WTC11 (cell line): ENCODE measurements at regions not wholly inside any gene's neighbourhood (a gene's known extent, or its start where the extent isn't known, plus 50 kb on each side); places are given as distances from the start of the nearest gene placed in this dataset.

Experiments used
- ATAC-seq: fragments of 200-7000 bp; cut with Tn5 transposase; 2 replicates; pipeline ENCODE4 v1.10.0; 2021; ENCODE audit warnings: mild to moderate bottlenecking, moderate library complexity
- CTCF ChIA-PET: fragments of 300-600 bp; sonication (Branson Sonifier 250); formaldehyde crosslinking; loops from one replicate; lab custom pipeline; 2021; ENCODE audit warnings: antibody characterized with exemption; lab: Charles Lee
- POLR2A ChIA-PET: fragments of 350-600 bp; sonication (Branson Sonifier 250); formaldehyde crosslinking; loops from one replicate; lab custom pipeline; 2021; ENCODE audit warnings: antibody characterized with exemption; lab: Charles Lee
- DNase-seq: peaks from one replicate; pipeline ENCODE4 v3.0.0; 2021; ENCODE audit warnings: low spot score
- H3K27ac Mint-ChIP-seq: 2 replicates; pipeline ENCODE4 v1.8.0; 2021; ENCODE audit warnings: mixed read lengths
- H3K27me3 Mint-ChIP-seq: 2 replicates; pipeline ENCODE4 v1.8.0; 2021; ENCODE audit warnings: low read depth, mild to moderate bottlenecking, moderate library complexity, mixed read lengths
- H3K36me3 Mint-ChIP-seq: 2 replicates; pipeline ENCODE4 v1.8.0; 2021; ENCODE audit warnings: mixed read lengths
- H3K4me1 Mint-ChIP-seq: 2 replicates; pipeline ENCODE4 v1.8.0; 2022; ENCODE audit warnings: mixed read lengths
- H3K4me3 Mint-ChIP-seq: 2 replicates; pipeline ENCODE4 v1.8.0; 2021; ENCODE audit warnings: mild to moderate bottlenecking, moderate library complexity, mixed read lengths
- H3K9me3 Mint-ChIP-seq: 2 replicates; pipeline ENCODE4 v1.8.0; 2021; ENCODE audit warnings: mixed read lengths
- ATF1 ChIP-seq: sonication (generic); formaldehyde crosslinking; IDR thresholded peaks from 2 replicates; pipeline ENCODE4 v1.8.1; 2023; ENCODE audit warnings: mild to moderate bottlenecking, moderate library complexity, missing genetic modification reagents
- FOXJ3 ChIP-seq: sonication (generic); formaldehyde crosslinking; IDR thresholded peaks from 2 replicates; pipeline ENCODE4 v1.9.0; 2021; ENCODE audit warnings: missing genetic modification reagents, mild to moderate bottlenecking, borderline replicate concordance
- KAT7 ChIP-seq: sonication (generic); formaldehyde crosslinking; IDR thresholded peaks from 2 replicates; pipeline ENCODE4 v1.8.1; 2023; ENCODE audit warnings: missing genetic modification reagents, mild to moderate bottlenecking, borderline replicate concordance
- MXD4 ChIP-seq: fragments of 250-450 bp; sonication (Bioruptor Pico); IDR thresholded peaks from 2 replicates; pipeline ENCODE4 v1.8.0; 2021; ENCODE audit warnings: mild to moderate bottlenecking, moderate library complexity, borderline replicate concordance
- NR1H2 ChIP-seq: sonication (generic); formaldehyde crosslinking; IDR thresholded peaks from 2 replicates; pipeline ENCODE4 v1.9.0; 2021; ENCODE audit warnings: mild to moderate bottlenecking, moderate library complexity, missing genetic modification reagents
- NR3C1 ChIP-seq: sonication (generic); formaldehyde crosslinking; conservative IDR thresholded peaks from 2 replicates; pipeline ENCODE4 v1.8.1; 2023; ENCODE audit warnings: low read depth, mild to moderate bottlenecking, missing genetic modification reagents
- OVOL2 ChIP-seq: fragments of 250-450 bp; sonication (Bioruptor Pico); IDR thresholded peaks from 2 replicates; pipeline ENCODE4 v1.9.0; 2021; ENCODE audit warnings: mild to moderate bottlenecking, borderline replicate concordance
- RELA ChIP-seq: sonication (generic); formaldehyde crosslinking; IDR thresholded peaks from 2 replicates; pipeline ENCODE4 v1.8.1; 2022; ENCODE audit warnings: missing genetic modification reagents, mild to moderate bottlenecking, borderline replicate concordance
- TP53 ChIP-seq: sonication (generic); formaldehyde crosslinking; IDR thresholded peaks from 2 replicates; pipeline ENCODE4 v1.8.1; 2023; ENCODE audit warnings: mild to moderate bottlenecking, missing genetic modification reagents
- ZNF121 ChIP-seq: sonication (generic); formaldehyde crosslinking; IDR thresholded peaks from 2 replicates; pipeline ENCODE4 v1.8.0; 2023; ENCODE audit warnings: missing genetic modification reagents
- ZNF671 ChIP-seq: fragments of 250-450 bp; sonication (Bioruptor Pico); IDR thresholded peaks from 2 replicates; pipeline ENCODE4 v1.8.0; 2021; ENCODE audit warnings: mild to moderate bottlenecking
- TF ChIP-seq, protein P1 (sequence below): sonication (generic); formaldehyde crosslinking; IDR thresholded peaks from 2 replicates; pipeline ENCODE4 v1.8.0; 2022; ENCODE audit warnings: mild to moderate bottlenecking, missing genetic modification reagents
- TF ChIP-seq, protein P2 (sequence below): sonication (generic); formaldehyde crosslinking; IDR thresholded peaks from 2 replicates; pipeline ENCODE4 v1.8.1; 2022; ENCODE audit warnings: mild to moderate bottlenecking, missing genetic modification reagents, moderate library complexity, borderline replicate concordance
- TF ChIP-seq, protein P3 (sequence below): sonication (generic); formaldehyde crosslinking; IDR thresholded peaks from 2 replicates; pipeline ENCODE4 v1.8.0; 2022; ENCODE audit warnings: mild to moderate bottlenecking, missing genetic modification reagents
- TF ChIP-seq, protein P4 (sequence below): sonication (generic); formaldehyde crosslinking; IDR thresholded peaks from 2 replicates; pipeline ENCODE4 v1.8.1; 2022; ENCODE audit warnings: low read depth, missing genetic modification reagents, borderline replicate concordance
- TF ChIP-seq, protein P5 (sequence below): sonication (generic); formaldehyde crosslinking; conservative IDR thresholded peaks from 2 replicates; pipeline ENCODE4 v1.8.1; 2023; ENCODE audit warnings: mild to moderate bottlenecking, low read depth, missing genetic modification reagents, moderate library complexity
- TF ChIP-seq, protein P6 (sequence below): sonication (generic); formaldehyde crosslinking; IDR thresholded peaks from 2 replicates; pipeline ENCODE4 v1.8.1; 2023; ENCODE audit warnings: mild to moderate bottlenecking, missing genetic modification reagents, moderate library complexity

DNA sequence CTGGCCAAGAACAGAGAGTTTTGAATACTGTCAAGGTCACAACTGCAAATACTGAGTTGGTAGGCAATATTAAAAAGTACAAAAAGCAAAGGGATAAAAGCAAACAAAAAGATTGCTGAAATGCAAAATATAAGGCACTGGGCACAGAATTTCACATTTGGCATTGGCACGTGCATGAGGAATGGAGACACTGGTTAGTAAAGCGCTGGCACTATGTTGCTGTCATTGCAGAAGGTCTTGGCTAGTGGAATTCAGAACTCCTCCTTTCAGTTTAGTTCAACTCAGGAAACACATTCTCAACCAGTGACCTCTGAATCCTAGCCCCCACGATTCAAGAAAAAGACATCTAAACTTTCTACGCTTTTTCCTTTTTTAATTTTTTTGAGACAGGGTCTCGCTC lies 111.8 kb upstream of the PSMD7 start (continued):
- TF ChIP-seq, protein P1, sequence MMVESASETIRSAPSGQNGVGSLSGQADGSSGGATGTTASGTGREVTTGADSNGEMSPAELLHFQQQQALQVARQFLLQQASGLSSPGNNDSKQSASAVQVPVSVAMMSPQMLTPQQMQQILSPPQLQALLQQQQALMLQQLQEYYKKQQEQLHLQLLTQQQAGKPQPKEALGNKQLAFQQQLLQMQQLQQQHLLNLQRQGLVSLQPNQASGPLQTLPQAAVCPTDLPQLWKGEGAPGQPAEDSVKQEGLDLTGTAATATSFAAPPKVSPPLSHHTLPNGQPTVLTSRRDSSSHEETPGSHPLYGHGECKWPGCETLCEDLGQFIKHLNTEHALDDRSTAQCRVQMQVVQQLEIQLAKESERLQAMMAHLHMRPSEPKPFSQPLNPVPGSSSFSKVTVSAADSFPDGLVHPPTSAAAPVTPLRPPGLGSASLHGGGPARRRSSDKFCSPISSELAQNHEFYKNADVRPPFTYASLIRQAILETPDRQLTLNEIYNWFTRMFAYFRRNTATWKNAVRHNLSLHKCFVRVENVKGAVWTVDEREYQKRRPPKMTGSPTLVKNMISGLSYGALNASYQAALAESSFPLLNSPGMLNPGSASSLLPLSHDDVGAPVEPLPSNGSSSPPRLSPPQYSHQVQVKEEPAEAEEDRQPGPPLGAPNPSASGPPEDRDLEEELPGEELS (CRISPR knock-in tag) = no peak
- TF ChIP-seq MXD4 (CRISPR knock-in tag) (no peak), RELA (CRISPR knock-in tag) (no peak)
- TF ChIP-seq, protein P2, sequence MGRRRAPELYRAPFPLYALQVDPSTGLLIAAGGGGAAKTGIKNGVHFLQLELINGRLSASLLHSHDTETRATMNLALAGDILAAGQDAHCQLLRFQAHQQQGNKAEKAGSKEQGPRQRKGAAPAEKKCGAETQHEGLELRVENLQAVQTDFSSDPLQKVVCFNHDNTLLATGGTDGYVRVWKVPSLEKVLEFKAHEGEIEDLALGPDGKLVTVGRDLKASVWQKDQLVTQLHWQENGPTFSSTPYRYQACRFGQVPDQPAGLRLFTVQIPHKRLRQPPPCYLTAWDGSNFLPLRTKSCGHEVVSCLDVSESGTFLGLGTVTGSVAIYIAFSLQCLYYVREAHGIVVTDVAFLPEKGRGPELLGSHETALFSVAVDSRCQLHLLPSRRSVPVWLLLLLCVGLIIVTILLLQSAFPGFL = no peak

DNA sequence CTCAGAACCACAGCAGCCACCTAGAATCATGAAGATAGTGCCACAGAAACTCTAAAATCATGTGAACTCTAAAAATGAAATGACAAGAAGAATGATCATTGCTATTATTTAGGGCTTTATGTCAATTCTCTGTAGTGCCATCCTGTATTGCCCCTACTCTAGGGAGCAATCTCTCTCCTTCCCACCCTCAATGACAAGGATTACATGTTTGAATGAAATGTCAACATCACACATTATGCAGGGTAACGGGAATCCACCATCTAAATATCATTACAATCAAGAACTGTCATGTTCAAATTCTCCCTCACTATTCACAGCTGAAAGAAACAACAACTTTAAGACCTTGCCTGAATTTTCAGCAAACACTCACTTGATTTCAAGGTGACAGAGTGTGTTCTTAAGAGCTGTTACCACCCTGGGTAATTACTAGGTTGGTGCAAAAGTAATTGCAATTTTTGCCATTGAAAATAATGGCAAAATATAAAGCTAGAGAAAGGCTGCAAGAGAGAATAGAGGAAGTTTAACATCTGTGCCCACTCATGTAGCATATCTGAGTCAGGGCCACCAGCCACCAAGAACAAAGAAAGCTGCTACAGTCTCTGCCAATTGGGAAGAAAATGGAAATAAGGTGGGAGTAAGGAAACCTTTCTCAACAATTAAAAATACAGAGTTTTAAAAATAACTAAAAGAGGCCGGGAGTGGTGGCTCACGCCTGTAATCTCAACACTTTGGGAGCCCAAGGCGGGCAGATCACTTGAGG lies 112.8 kb upstream of the PSMD7 start:
- no peak for TF ChIP-seq NR1H2 (CRISPR knock-in tag)
- TF ChIP-seq ZNF671 (CRISPR knock-in tag) = no peak
- TF ChIP-seq, protein P3, sequence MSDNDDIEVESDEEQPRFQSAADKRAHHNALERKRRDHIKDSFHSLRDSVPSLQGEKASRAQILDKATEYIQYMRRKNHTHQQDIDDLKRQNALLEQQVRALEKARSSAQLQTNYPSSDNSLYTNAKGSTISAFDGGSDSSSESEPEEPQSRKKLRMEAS = no peak
- TF ChIP-seq, protein P4, sequence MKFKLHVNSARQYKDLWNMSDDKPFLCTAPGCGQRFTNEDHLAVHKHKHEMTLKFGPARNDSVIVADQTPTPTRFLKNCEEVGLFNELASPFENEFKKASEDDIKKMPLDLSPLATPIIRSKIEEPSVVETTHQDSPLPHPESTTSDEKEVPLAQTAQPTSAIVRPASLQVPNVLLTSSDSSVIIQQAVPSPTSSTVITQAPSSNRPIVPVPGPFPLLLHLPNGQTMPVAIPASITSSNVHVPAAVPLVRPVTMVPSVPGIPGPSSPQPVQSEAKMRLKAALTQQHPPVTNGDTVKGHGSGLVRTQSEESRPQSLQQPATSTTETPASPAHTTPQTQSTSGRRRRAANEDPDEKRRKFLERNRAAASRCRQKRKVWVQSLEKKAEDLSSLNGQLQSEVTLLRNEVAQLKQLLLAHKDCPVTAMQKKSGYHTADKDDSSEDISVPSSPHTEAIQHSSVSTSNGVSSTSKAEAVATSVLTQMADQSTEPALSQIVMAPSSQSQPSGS (CRISPR knock-in tag) = no peak
- TF ChIP-seq FOXJ3 = no peak
- no peak for TF ChIP-seq TP53
- TF ChIP-seq, protein P5, sequence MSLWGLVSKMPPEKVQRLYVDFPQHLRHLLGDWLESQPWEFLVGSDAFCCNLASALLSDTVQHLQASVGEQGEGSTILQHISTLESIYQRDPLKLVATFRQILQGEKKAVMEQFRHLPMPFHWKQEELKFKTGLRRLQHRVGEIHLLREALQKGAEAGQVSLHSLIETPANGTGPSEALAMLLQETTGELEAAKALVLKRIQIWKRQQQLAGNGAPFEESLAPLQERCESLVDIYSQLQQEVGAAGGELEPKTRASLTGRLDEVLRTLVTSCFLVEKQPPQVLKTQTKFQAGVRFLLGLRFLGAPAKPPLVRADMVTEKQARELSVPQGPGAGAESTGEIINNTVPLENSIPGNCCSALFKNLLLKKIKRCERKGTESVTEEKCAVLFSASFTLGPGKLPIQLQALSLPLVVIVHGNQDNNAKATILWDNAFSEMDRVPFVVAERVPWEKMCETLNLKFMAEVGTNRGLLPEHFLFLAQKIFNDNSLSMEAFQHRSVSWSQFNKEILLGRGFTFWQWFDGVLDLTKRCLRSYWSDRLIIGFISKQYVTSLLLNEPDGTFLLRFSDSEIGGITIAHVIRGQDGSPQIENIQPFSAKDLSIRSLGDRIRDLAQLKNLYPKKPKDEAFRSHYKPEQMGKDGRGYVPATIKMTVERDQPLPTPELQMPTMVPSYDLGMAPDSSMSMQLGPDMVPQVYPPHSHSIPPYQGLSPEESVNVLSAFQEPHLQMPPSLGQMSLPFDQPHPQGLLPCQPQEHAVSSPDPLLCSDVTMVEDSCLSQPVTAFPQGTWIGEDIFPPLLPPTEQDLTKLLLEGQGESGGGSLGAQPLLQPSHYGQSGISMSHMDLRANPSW = no peak
- no peak for TF ChIP-seq ATF1 (CRISPR knock-in tag)
- TF ChIP-seq OVOL2 (CRISPR knock-in tag) = no peak
- no peak for TF ChIP-seq NR3C1
- TF ChIP-seq, all 79 proteins: peak for 0
- CTCF ChIA-PET = no interaction called here
- Mint-ChIP-seq H3K27me3 (no peaks in the 10 kb centered on the region), H3K27ac (no peak overlapping the region), H3K4me3 (no peak overlapping the region), H3K36me3 (peaks cover 27% of the 10 kb centered on the region), H3K9me3 (peaks cover 51% of the 10 kb centered on the region), H3K4me1 (peaks cover 4% of the 10 kb centered on the region)
- no peak for ATAC-seq
- POLR2A ChIA-PET = no interaction called here
- DNase-seq = no peak

DNA sequence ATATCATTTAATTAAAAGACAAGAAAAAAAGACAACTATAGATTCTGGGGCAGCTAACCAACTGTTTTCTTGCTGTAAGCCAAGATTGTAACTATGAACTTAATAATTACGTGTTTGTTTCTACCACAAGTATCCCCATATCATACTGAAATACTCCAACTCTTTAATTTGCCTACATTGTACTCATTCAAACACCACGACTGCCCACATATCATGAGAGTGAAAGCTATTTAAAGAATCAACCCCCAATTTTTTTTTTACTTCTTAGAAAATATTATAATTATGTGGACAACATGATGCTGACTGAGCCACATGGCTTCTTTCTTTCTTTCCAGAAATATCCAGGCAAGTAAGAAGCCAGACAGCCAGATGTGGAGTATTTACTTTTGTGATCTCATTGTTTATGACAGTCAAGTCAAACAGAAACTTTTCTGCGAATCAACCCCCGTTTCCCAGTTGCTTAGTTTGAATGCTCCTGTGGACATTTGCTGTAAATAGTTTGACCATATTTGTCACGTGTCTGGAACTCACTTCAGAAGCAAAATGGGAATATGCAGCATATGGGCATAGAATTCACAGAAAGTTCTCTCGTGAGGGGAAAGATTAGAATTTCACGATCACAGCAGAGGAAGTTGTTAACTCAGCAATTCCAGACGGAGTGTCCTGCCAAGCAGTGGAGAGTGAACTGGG lies 126.8 kb upstream of the PSMD7 start:
- TF ChIP-seq, protein P4 (CRISPR knock-in tag) = no peak
- TF ChIP-seq MXD4 (CRISPR knock-in tag) (no peak), ZNF121 (CRISPR knock-in tag) (no peak), KAT7 (no peak)
- TF ChIP-seq, protein P6, sequence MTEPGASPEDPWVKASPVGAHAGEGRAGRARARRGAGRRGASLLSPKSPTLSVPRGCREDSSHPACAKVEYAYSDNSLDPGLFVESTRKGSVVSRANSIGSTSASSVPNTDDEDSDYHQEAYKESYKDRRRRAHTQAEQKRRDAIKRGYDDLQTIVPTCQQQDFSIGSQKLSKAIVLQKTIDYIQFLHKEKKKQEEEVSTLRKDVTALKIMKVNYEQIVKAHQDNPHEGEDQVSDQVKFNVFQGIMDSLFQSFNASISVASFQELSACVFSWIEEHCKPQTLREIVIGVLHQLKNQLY (CRISPR knock-in tag) = no peak
- Mint-ChIP-seq H3K27ac (no peak overlapping the region), H3K27me3 (no peaks in the 10 kb centered on the region), H3K36me3 (no peaks in the 10 kb centered on the region), H3K9me3 (peaks cover 13% of the 10 kb centered on the region), H3K4me1 (no peaks in the 10 kb centered on the region), H3K4me3 (no peak overlapping the region)
- ChIA-PET CTCF (no interaction called here), POLR2A (no interaction called here)
- ATAC-seq (no peak), DNase-seq (no peak)
